ENCODE measurements at regions not wholly inside any gene's neighbourhood (a gene's known extent, or its start where the extent isn't known, plus 50 kb on each side); places are given as distances from the start of the nearest gene placed in this dataset.

GRCh38 chr2:204431529-204431928 is 113.7 kb upstream of the PARD3B start:
- no peak for DNase-seq

GRCh38 chr2:204432196-204432595 is 113.1 kb upstream of the PARD3B start:
- no peak for DNase-seq

- no peak for DNase-seq
Measured at GRCh38 chr2:204434660-204435462, 110.4 kb upstream of the PARD3B start.

GRCh38 chr2:204436230-204436629 is 109.0 kb upstream of the PARD3B start:
- DNase-seq, result no peak

GRCh38 chr2:204437408-204437807 is 107.9 kb upstream of the PARD3B start:
- DNase-seq, result no peak

- DNase-seq, result no peak
Measured at GRCh38 chr2:204437815-204438756, 107.2 kb upstream of the PARD3B start.

- no peak for DNase-seq
Measured at GRCh38 chr2:204441316-204441715, 104.0 kb upstream of the PARD3B start.

- DNase-seq, result no peak
Measured at GRCh38 chr2:204445149-204445548, 100.1 kb upstream of the PARD3B start.

- DNase-seq, result no peak
Measured at GRCh38 chr2:204447722-204448121, 97.6 kb upstream of the PARD3B start.

- no peak for DNase-seq
Measured at GRCh38 chr2:204449977-204450376, 95.3 kb upstream of the PARD3B start.

- no peak for DNase-seq
Measured at GRCh38 chr2:204451766-204452165, 93.5 kb upstream of the PARD3B start.

GRCh38 chr2:204452464-204453023 is 92.7 kb upstream of the PARD3B start:
- peak; percentile 78 to 87 (median 87) for DNase-seq

GRCh38 chr2:204453730-204454167 is 91.5 kb upstream of the PARD3B start:
- peak in 2 of 3 donors; percentile 30 to 67 for DNase-seq

GRCh38 chr2:204454672-204455380 is 90.4 kb upstream of the PARD3B start:
- no peak for DNase-seq

GRCh38 chr2:204468746-204469429 is 76.4 kb upstream of the PARD3B start:
- no peak for DNase-seq

- no peak for DNase-seq
Measured at GRCh38 chr2:204470178-204470620, 75.1 kb upstream of the PARD3B start.

GRCh38 chr2:204470621-204471196 is 74.6 kb upstream of the PARD3B start:
- no peak for DNase-seq

- no peak for DNase-seq
Measured at GRCh38 chr2:204472375-204472774, 72.9 kb upstream of the PARD3B start.

GRCh38 chr2:204473224-204473623 is 72.1 kb upstream of the PARD3B start:
- no peak for DNase-seq

GRCh38 chr2:204475399-204475798 is 69.9 kb upstream of the PARD3B start:
- DNase-seq, result no peak

Data from muscle of back (tissue), 3 donors.